ENCODE measurements at regions not wholly inside any gene's neighbourhood (a gene's known extent, or its start where the extent isn't known, plus 50 kb on each side); places are given as distances from the start of the nearest gene placed in this dataset.

GRCh38 chr6:156376091-156376490 is 401.1 kb upstream of the ARID1B start:
- TF ChIP-seq GATA2 (IDR thresholded peaks at IDR 0.05; ENCODE audit: low read depth, low read length) (no peak), GATA3 (IDR thresholded peaks at IDR 0.05; ENCODE audit: low read depth, low read length) (no peak)
